Sigmoid colon (tissue), 6 donors: ENCODE measurements at regions not wholly inside any gene's neighbourhood (a gene's known extent, or its start where the extent isn't known, plus 50 kb on each side); places are given as distances from the start of the nearest gene placed in this dataset.
A peak's percentile ranks its signal among the peaks of the same experiment; 100 is the strongest.

Experiments used
- DNase-seq: peaks from one replicate; pipeline ENCODE4 v3.0.0-alpha.2; 2019
- H3K27ac ChIP-seq, 4 donors: fragments of 200-600 bp; sonication (generic); one replicate each; pipeline ENCODE4 v1.5.1; 2016 to 2019; ENCODE audit warnings: mild to moderate bottlenecking in 1 of 4
- H3K27me3 ChIP-seq, 3 donors: fragments of 200-600 bp; sonication (generic); one replicate each; pipeline ENCODE4 v1.5.1; 2019; ENCODE audit warnings: mild to moderate bottlenecking in 1 of 3
- H3K36me3 ChIP-seq, 4 donors: fragments of 200-600 bp; sonication (generic); one replicate each; pipeline ENCODE4 v1.5.1; 2016 to 2019
- H3K4me1 ChIP-seq, 4 donors: fragments of 200-600 bp; sonication (generic); one replicate each; pipeline ENCODE4 v1.5.1; 2017 to 2019
- H3K4me3 ChIP-seq, 4 donors: fragments of 200-600 bp; sonication (generic); one replicate each; pipeline ENCODE4 v1.5.1; 2017 to 2019; ENCODE audit warnings: mild to moderate bottlenecking in 2 of 4, moderate library complexity in 1 of 4
- H3K9me3 ChIP-seq, 4 donors: fragments of 200-600 bp in 3 of 4; sonication (generic) in 3 of 4; one replicate each; pipeline versions ENCODE4 v1.5.1 to v1.6.1; 2013 to 2019
- CTCF ChIP-seq, 4 experiments: fragments of 450-650 bp in 3 of 4; fragments of 200-600 bp in 1 of 4; IDR thresholded peaks; one replicate each; pipeline ENCODE4 v1.5.1; 2016 to 2019; ENCODE audit warnings: antibody characterized with exemption in 4 of 4, mild to moderate bottlenecking in 3 of 4, moderate library complexity in 2 of 4
- EP300 ChIP-seq, 4 donors: sonication (generic); formaldehyde crosslinking; IDR thresholded peaks; one replicate each; pipeline ENCODE4 v1.6.1; 2017; ENCODE audit warnings: antibody characterized with exemption in 4 of 4
- POLR2A ChIP-seq, 2 donors: fragments of 450-650 bp; IDR thresholded peaks; one replicate each; pipeline ENCODE4 v1.6.1; 2016; ENCODE audit warnings: antibody characterized with exemption in 2 of 2, mild to moderate bottlenecking in 2 of 2, moderate library complexity in 2 of 2
- POLR2AphosphoS5 ChIP-seq, 4 donors: sonication (generic); formaldehyde crosslinking; IDR thresholded peaks; one replicate each; pipeline ENCODE4 v1.6.1; 2017; ENCODE audit warnings: antibody characterized with exemption in 4 of 4
- WGBS, 2 donors: extraction: QIAGEN DNeasy Blood & Tissue Kit; methylation state at CpG; one replicate each; pipeline ENCODE4 v1.1.7; 2013; 5-methylcytosine and 5-hydroxymethylcytosine counted together
- intact Hi-C: fragments of 100-400 bp; cut with DNase I; formaldehyde crosslinking; loops from one replicate; pipeline ENCODE4 v1.15.1; 2023
- donor health status: healthy with polysubstance abuse.
- donor health status: healthy.

- Histone ChIP-seq H3K27ac (no peak overlapping the region), H3K4me3 (no peak overlapping the region), H3K27me3 (no peaks in the 10 kb centered on the region), H3K9me3 (no peaks in the 10 kb centered on the region), H3K36me3 (no peaks in the 10 kb centered on the region), H3K4me1 (no peaks in the 10 kb centered on the region)
- intact Hi-C loops = no loop called here
- no peak for DNase-seq
- WGBS, 2 donors = 70 to 77% methylated on average over 5 of the region's 5 CpGs
- TF ChIP-seq POLR2AphosphoS5 (IDR thresholded peaks at IDR 0.05) (no peak), EP300 (IDR thresholded peaks at IDR 0.05) (no peak)
Measured at GRCh38 chr7:121451367-121452094, 55.4 kb upstream of the FAM3C start.

- Histone ChIP-seq H3K27me3 (no peaks in the 10 kb centered on the region), H3K27ac (no peak overlapping the region), H3K9me3 (no peaks in the 10 kb centered on the region), H3K4me1 (no peaks in the 10 kb centered on the region), H3K36me3 (no peaks in the 10 kb centered on the region), H3K4me3 (no peak overlapping the region)
- TF ChIP-seq POLR2A (IDR thresholded peaks at IDR 0.05) (no peak), EP300 (IDR thresholded peaks at IDR 0.05) (no peak), CTCF (IDR thresholded peaks at IDR 0.05) (no peak), POLR2AphosphoS5 (IDR thresholded peaks at IDR 0.05) (no peak)
- intact Hi-C loops = no loop called here
- 89 to 91% methylated on average over 2 of the region's 2 CpGs for WGBS, 2 donors
- DNase-seq = no peak
Measured at GRCh38 chr7:121450631-121451198, 54.6 kb upstream of the FAM3C start.

GRCh38 chr7:121449735-121450240, 53.7 kb upstream of the FAM3C start:
- no peaks in the 10 kb centered on the region for H3K4me1 ChIP-seq
- no peak for DNase-seq
- H3K27ac ChIP-seq = no peak overlapping the region
- no peak for TF ChIP-seq POLR2A (IDR thresholded peaks at IDR 0.05)
- TF ChIP-seq POLR2AphosphoS5 (IDR thresholded peaks at IDR 0.05) = no peak
- TF ChIP-seq CTCF (IDR thresholded peaks at IDR 0.05) = no peak
- TF ChIP-seq EP300 (IDR thresholded peaks at IDR 0.05) = no peak
- no peaks in the 10 kb centered on the region for H3K36me3 ChIP-seq
- H3K4me3 ChIP-seq = no peak overlapping the region
- intact Hi-C loops = no loop called here
- H3K9me3 ChIP-seq = no peaks in the 10 kb centered on the region
- no peaks in the 10 kb centered on the region for H3K27me3 ChIP-seq
- 77 to 93% methylated on average over 1 of the region's 1 CpG for WGBS, 2 donors

- no peak for DNase-seq
- TF ChIP-seq EP300 (IDR thresholded peaks at IDR 0.05) (no peak), POLR2AphosphoS5 (IDR thresholded peaks at IDR 0.05) (no peak), CTCF (IDR thresholded peaks at IDR 0.05) (no peak), POLR2A (IDR thresholded peaks at IDR 0.05) (no peak)
- H3K27me3 ChIP-seq = no peaks in the 10 kb centered on the region
- H3K27ac ChIP-seq = no peak overlapping the region
- H3K4me3 ChIP-seq = no peak overlapping the region
- 80 to 83% methylated on average over 3 of the region's 3 CpGs for WGBS, 2 donors
- H3K4me1 ChIP-seq = no peaks in the 10 kb centered on the region
- no peaks in the 10 kb centered on the region for H3K36me3 ChIP-seq
- intact Hi-C loops = no loop called here
- no peaks in the 10 kb centered on the region for H3K9me3 ChIP-seq
Measured at GRCh38 chr7:121449329-121449728, 53.2 kb upstream of the FAM3C start.

- Histone ChIP-seq H3K4me3 (no peak overlapping the region), H3K9me3 (no peaks in the 10 kb centered on the region), H3K27ac (peak overlapping the region in 1 of 4 donors; percentile 26), H3K36me3 (no peaks in the 10 kb centered on the region), H3K4me1 (no peaks in the 10 kb centered on the region), H3K27me3 (no peaks in the 10 kb centered on the region)
- DNase-seq = no peak
- intact Hi-C loops = no loop called here
- WGBS, 2 donors = 91% methylated on average over 11 of the region's 11 CpGs
- no peak for TF ChIP-seq CTCF (IDR thresholded peaks at IDR 0.05)
- TF ChIP-seq POLR2A (IDR thresholded peaks at IDR 0.05) = no peak
- no peak for TF ChIP-seq EP300 (IDR thresholded peaks at IDR 0.05)
- no peak for TF ChIP-seq POLR2AphosphoS5 (IDR thresholded peaks at IDR 0.05)
Measured at GRCh38 chr7:121448429-121448828, 52.3 kb upstream of the FAM3C start.
